ENCODE measurements at regions not wholly inside any gene's neighbourhood (a gene's known extent, or its start where the extent isn't known, plus 50 kb on each side); places are given as distances from the start of the nearest gene placed in this dataset.

DNA sequence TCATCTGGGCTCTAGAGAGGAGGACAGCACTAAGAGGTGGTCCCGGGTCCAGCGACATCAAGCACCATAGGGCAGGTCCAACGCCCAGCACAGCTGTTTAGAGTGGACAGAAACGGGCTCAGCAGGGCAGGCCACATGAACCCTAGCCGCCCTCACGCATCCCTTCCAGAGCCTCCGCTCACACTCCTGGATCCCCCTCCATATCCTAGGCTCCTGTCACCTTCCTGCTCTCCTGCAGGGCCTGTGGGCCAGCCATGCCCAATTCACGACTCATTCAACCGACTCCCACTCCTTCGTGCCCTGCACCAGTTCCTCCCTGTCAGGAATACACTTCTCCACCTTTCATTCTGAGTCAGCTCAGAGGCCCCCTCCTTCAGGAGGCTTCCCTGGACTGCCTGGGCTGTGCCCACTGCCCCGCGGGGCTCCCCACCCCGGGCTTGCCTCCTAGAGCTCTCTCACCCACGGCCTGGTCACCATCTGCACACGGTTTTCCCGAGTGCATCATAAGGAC is 90.2 kb downstream of the LINGO1 start:
- TF ChIP-seq, protein P1, sequence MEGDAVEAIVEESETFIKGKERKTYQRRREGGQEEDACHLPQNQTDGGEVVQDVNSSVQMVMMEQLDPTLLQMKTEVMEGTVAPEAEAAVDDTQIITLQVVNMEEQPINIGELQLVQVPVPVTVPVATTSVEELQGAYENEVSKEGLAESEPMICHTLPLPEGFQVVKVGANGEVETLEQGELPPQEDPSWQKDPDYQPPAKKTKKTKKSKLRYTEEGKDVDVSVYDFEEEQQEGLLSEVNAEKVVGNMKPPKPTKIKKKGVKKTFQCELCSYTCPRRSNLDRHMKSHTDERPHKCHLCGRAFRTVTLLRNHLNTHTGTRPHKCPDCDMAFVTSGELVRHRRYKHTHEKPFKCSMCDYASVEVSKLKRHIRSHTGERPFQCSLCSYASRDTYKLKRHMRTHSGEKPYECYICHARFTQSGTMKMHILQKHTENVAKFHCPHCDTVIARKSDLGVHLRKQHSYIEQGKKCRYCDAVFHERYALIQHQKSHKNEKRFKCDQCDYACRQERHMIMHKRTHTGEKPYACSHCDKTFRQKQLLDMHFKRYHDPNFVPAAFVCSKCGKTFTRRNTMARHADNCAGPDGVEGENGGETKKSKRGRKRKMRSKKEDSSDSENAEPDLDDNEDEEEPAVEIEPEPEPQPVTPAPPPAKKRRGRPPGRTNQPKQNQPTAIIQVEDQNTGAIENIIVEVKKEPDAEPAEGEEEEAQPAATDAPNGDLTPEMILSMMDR (IDR thresholded peaks at IDR 0.05; ENCODE audit: low read depth, low read length) = no peak
- no peak for TF ChIP-seq EZH2phosphoT487 (IDR thresholded peaks at IDR 0.05; ENCODE audit: low read depth)
